DMS 273 (cell line): ENCODE measurements at regions not wholly inside any gene's neighbourhood (a gene's known extent, or its start where the extent isn't known, plus 50 kb on each side); places are given as distances from the start of the nearest gene placed in this dataset.
A peak's percentile ranks its signal among the peaks of the same experiment; 100 is the strongest.
"Not testable (repeated sequence)": the region's sequence is repeated elsewhere in the genome, so short reads cannot be mapped to it uniquely, and the experiment has no call there.

Experiments
- DNase-seq: peaks from one replicate; lab custom pipeline; 2025; ENCODE audit not compliant: unreplicated experiment; lab: John Stamatoyannopoulos, UW

DNA sequence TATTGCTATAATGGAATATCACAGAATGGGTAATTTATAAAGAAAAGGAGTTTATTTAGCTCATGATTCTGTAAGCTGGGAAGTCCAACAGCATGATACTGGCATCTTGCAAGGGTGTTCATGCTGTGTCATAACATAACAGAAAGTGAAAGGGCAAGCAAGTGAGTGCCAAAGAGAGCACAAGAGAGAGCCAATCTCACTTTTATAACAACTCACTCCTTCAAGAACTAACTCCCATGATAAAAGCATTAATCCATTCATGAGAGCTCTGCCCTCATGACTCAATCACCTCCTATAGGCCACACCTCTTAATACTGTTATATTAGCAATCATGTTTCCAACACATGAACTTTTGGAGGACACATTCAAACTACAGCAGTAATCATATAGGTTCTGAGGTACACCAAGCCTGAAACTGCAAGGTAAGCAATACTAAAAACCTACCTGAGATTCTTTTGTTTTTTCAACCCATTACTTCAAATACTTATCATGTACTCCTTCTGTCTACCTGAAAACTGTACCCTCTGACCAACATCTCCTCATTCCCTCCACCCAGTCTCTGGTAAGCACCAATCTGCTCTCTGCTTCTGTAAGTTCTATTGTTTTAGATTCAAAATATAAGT lies 219.7 kb downstream of the MTERF1 start:
- DNase-seq, result no peak

DNA sequence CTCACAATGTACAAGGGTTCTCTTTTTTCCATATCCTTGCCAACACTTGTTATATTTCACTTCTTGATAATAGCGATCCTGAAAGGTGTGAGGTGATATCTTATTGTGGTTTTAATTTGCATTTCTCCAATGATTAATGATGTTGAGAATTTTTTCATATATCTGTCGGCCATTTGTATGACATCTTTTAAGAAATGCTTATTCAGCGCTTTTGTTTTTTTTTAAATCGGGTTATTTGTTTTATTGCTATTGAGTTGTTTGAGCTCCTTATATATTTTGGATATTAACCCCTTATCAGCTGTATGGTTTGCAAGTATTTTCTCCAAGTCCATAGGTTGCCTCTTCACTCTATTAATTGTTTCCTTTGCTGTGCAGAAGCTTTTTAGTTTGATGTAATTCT lies 218.8 kb downstream of the MTERF1 start:
- no peak for DNase-seq

DNA sequence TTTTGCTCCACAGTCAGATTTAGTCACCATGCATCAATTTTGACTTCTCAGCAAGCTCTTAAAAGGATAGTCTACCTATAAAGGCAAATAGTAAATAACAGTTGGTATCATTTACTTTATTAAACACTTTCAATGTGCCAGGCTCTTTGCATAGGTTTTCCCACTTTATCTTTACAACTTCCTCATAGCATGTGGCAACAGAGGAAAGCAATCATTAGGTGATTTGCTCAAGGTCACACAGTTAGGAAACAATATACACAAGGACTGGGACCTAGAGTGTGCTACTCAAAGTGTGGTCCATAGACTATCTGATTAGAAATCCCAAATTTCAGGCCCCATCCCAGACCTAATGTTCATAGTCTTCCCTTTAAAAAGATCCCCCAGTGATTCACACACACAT lies 212.3 kb downstream of the MTERF1 start:
- DNase-seq, result no peak

DNA sequence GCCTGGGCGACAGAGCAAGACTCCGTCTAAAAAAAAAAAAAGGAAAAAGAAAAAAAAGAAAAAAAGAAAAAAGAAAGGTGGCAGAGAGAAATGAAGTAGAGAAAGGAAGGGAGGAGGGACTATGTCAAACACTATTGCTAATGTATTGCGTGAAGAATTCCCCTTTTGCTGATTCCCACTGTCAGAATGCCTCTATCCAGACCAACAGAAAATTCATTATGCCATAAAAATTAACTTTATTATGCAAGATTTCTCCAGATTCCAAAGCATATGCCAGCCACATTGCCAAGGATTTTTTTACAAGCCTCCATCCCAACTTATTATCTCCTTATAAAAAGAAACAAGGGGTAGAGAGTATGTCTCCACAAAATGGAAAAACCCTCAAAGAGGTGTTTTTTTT lies 209.3 kb downstream of the MTERF1 start:
- no peak for DNase-seq

DNA sequence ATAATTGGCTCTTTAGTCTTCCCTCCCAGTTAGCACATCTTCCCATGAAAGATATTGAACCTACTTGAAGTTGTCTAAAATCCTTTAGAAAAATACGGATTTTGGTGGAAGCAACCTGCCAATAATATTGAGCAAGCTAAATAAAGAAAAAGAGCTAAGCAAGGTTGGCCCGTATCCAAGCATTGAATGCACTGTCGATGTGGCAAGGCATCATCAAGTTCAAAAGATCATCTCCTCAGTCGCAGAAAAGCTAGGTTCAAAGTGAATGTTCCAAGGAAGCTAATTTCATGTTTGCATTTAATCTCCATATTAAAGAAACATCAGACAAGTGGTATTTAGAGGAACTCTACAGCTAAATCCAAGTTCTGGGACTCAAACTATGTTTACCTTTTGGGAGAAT lies 206.0 kb downstream of the MTERF1 start:
- DNase-seq, result no peak

DNA sequence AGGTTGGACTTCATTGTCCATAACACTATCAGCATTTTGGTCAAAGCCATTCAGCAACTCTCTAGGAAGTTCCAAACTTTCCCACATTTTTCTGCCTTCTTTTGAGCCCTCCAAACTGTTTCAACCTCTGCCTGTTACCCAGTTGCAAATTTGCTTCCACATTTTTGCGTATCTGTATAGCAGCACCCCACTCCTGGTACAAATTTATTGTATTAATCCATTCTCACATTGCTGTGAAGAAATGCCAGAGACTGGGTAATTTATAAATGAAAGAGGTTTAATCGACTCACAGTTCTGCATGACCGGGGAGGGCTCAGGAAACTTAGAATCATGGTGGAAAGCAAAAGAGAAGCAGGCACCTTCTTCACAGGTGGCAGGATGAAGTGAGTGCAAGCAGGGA lies 198.8 kb downstream of the MTERF1 start:
- DNase-seq, result no peak

DNA sequence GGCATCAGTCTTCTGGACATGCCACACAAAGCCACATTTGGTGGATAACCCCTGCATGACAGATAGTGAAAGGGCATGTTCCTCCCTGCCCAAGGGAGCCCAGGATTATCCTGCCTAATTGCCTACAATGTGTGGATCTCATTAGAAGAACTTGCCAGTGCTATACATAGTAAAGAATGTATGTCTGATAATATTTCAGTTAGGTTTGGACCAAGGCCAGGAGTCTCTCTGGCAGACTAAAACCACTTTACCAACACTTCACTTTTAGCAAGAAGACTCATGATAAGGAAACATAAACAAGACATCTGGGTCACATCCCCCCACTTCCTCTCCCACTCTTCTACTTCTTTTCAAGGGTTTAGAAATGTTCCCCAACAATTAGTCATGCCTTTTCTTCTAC lies 196.7 kb downstream of the MTERF1 start:
- DNase-seq, result peak; percentile 55

DNA sequence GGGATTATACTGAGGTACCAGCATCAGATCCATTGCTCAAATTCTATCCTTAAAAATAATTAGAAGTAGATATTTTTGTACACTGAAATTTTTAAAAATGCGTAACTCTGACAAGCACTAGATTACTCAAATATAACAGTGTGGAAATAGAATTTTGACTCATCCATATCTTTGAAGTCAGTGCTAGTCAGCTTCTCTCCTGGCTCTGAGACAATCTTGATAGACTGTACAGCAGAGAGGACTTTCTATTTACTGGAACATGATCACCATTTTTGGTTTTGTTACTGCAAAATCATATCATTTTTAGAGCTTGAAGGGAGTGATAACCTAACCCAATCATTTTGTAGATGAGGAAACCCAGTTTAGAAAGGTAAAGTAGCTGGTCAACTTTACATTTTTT lies 195.0 kb downstream of the MTERF1 start:
- DNase-seq, result no peak

DNA sequence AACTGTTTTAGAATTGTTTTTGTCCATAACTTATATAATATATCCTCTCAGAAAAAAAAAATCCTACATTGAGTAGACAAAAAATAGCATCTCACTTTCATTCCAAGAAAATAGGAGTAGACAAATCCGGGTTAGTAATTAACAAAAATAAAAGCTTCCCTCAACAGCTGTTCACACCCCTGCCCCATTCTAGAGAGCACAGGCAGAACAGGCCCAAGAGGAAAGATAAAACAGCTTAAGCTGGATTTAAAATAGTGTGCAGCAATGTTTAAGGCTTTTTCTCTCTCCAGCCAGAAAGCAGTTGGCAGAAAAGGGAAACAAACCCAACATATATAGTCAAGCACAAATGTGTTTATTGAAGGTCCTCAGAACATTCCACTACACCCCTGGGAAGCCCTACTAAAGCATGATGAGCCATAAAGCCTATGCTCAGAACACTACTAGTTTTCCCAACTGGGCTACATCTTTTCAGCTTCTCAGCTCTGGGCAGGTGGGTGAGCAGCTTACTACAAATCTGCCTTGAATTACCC lies 189.9 kb downstream of the MTERF1 start:
- DNase-seq, result no peak

DNA sequence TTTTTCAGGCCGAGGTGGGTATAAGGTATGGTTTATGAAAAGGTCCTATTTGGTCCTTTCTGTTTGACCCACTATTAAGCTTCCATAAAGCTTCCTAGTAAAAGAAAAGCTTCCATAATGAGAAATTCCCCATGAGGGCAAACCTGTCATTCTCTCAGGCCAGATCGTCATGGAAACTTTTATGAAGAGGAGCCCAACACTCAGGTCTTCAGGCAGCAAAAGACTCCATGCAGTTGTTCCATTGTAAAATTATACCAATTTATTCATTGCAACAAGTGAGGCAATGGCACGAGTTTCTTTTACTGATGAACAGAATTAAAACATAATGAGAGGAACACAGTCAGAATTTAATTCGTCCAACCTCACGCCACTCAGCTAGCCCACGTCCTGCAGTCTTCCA lies 188.6 kb downstream of the MTERF1 start:
- no peak for DNase-seq

DNA sequence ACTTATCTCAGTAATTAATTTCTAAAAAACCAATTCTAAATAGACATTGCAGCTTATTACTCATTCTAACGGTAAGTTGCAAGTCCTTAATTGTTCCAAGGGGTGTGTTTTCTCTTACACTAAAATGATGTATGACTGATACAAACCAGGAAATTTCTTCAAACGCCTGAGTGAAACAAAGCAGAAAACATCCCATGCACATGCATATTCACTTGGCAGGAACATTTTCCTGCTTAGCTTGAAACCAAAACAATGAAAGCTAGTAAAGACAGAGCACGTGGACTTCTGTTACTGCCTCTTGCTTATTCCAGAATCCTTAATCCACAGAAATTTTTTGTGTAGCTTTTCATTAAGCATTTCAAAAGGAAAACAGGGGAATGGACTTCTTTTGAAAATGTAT lies 187.7 kb downstream of the MTERF1 start:
- DNase-seq, result no peak

DNA sequence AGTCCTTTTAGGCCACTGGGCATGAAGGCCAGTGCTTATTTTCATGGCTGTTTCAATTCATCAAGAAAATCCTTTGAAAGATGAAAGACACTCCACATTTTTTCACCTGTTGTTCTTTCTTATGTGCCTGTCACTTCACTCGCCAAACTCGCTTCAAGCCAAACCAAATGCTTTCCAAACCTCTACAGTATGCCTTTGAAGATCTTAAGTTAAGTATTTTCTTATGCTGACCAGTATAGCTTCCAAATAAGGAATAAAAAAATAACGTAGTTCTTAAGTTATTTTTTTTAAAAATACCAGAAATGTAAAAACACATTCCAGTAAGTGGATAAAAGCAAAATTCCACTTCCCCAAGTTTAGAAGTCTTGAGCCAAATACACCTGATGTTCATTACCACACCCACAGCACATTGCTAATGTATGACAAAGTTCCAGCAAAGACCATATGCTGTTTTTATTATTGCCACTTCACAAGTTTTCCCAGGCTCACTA lies 186.1 kb downstream of the MTERF1 start:
- peak; percentile 86 for DNase-seq

DNA sequence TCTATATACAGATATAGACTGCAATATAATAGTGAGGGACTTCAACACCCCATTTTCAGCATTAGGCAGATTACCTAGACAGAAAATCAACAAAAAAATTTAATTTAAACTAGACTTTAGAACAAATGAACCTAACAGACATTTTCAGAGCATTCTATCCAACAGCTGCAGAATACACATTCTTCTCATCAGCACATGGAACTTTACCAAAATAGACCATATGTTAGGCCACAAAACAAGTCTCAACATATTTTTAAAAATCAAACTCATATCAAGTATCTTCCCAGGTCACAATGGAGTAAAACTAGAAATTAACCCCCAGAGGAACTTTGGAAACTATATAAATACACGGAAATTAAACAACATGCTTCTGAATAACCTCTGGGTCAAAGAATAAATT lies 169.6 kb downstream of the MTERF1 start:
- DNase-seq, result peak; percentile 82

DNA sequence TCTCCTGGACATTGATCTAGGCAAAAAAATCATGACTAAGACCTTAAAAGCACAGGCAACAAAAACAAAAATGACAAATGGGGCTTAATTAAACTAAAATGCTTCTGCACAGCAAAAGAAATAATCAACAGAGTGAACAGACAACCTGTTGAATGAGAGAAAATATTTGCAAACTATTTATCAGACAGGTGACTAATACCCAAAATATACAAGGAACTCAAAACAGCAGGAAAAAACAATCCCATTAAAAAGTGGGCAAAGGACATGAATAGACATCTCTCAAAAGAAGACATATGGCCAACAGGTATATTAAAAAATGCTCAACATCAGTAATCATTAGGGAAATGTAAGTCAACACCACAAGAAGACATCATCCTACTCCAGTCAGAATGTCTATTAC lies 166.8 kb downstream of the MTERF1 start:
- DNase-seq, result no peak

DNA sequence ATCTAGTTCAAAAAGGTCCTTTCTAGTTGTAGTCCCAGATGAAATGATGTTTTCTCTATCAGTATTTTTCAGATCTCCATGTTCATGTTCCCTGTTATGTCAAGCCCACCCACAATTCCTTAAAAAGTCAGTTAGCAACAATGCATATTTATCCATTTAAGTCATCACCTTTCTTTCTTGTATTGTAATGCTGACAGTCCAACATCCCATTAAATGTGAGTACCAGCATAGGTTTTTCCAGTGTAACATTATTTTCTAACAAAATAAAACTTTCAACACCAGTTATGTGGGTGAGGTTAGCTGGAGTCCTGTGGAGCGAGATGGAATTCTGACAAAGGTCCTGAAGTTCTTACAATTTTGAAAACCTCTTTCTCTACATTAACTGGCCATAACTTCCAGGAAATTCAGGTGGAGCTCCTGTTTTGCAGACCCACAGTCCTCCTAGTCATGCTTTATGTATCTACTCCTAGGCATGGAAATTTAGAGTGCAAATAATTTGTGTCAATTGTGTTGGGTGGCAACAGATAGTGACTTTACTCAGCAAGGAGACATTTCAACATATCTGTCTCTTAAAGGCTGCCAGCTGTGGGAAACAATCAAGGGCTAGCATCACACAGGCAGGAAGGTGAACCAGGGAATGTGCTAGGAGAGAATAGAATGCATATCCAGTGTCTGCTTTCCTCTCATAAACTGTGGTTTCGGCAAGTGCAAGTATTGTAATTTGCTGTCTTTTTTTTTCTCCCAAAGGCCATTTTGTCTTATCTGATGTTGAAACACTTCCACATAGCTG lies 162.6 kb downstream of the MTERF1 start:
- DNase-seq, result no peak

DNA sequence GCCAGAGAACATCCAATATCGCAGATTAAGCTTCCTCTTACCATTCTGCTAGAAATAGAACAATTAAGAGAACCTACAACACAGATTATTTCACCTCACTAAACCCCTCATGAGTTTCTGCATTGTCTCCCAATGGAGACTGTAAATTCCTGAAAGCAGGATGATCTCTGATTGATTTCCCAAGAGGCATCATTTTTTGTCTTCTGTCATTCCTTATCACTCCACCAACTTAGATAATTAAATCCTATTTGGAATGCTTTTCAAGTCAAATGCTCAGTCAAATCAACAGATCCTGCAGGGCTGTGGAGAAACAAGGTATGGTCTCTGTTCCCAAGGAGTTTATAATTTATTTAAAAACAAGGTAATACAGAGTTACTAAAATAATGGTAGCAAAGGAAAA lies 161.5 kb downstream of the MTERF1 start:
- DNase-seq, result no peak

DNA sequence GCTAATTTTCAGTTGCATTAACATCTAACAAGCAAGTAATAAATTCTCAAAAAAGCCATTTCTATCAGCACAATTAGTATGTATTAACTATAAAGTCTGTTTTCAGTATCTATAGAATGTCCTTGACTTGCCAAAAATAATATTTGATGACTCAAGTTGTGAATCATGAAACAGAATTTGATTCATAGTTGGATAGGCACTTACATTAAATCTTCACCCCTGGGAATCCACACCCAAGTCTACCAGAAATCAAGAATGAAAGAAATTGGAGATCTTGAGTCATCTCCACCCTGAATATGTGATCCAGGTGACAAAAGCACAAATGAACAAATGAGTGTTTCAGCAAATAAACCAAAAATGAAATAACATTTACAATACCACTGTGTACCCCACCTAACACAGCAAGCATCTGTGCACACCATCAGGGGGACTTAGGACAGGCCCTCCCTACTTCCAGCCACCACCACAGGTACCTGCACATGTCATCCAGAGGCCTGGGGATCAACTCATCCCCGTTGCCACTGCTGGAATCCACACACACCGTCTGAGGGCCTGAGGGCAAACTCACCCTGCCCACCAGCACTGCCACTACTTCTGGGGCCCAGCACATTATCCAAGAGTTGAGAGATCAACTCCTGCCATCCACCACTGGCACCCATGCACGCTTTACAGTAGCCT lies 160.1 kb downstream of the MTERF1 start:
- DNase-seq, result no peak

DNA sequence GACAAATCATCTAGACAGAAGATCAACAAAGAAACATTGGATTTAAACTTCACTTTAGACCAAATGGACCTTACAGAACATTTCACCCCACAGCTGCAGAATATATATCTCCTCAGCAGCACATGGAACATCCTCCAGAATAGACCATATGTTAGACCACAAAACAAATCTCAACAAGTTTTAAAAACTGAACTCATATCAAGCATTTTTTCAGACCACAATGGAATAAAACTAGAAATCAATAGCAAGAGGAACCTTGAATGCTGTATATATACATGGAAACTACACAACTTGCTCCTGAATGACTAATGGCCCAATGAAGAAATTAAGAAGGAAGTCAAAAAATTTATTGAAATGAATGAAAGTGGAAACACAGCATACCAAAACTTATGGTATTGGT lies 157.7 kb downstream of the MTERF1 start:
- DNase-seq, result no peak

DNA sequence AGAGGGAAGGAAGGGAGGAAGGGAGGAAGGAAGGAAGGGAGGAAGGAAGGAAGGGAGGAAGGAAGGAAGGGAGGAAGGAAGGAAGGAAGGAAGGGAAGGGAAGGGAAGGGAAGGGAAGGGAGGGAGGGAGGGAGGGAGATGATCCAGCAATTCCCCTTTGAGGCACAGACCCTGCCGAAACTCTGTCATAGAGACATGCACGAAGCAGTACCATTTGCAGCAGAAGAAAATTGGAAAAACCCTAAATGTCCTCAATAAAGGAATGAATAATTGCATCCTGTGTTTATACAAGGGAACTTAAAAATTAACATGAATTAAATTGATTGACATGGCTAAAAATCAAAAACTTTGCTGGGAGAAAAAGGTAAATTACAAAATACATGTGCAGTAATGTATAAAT lies 151.5 kb downstream of the MTERF1 start:
- not testable (repeated sequence) for DNase-seq

DNA sequence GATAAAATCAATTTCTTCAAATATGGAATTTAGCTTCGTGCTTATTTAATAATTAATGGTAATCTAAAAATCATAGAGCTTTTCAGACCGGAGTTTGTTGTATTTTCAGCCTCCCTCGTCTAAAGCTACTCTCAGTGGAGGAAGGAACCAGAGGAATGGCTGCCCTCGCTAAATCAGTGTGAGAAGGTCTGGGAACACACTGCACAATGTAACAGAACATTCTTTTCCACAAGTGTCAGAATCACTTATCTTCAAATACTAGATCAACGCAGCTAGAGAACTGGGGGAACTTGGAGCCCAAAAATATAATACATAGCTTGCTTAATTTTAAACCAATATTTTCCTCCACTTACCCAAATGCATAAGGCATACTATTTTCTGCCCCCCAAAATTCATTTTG lies 148.5 kb downstream of the MTERF1 start:
- no peak for DNase-seq

DNA sequence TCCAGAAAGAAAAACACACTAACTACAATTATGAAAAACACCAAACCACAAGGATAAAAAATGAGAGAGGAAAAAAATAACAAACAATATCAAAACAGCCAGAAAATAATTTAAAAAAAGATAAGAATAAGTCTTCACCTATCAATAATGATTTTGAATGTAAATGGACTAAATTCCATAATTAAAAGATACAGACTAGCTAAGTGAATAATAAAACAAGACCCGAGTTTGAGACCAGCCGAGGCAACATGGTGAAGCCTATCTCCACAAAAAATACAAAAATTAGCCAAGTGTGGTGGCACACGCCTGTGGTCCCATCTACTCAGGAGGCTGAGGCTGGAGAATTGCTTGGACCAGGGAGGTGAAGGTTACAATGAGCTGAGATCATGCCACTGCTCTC lies 131.1 kb downstream of the MTERF1 start:
- DNase-seq, result no peak

DNA sequence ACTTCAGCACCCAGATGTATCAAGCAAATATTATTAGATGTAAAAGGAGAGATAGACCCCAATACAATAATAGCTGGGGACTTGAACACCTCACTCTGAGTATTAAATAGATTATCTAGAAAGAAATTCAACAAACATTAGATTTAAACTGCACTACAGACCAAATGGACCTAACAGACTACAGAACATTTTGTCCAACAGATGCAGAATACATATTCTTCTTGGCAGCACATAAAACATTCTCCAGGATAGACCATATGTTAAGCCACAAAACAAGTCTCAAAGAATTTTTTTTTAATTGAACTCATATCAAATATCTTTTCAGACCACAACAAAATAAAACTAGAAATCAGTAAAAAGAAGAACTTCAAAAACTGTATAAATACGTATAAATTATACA lies 130.4 kb downstream of the MTERF1 start:
- peak; percentile 58 for DNase-seq
